ENCODE measurements at regions not wholly inside any gene's neighbourhood (a gene's known extent, or its start where the extent isn't known, plus 50 kb on each side); places are given as distances from the start of the nearest gene placed in this dataset.
"Not testable (repeated sequence)": the region's sequence is repeated elsewhere in the genome, so short reads cannot be mapped to it uniquely, and the experiment has no call there.

DNA sequence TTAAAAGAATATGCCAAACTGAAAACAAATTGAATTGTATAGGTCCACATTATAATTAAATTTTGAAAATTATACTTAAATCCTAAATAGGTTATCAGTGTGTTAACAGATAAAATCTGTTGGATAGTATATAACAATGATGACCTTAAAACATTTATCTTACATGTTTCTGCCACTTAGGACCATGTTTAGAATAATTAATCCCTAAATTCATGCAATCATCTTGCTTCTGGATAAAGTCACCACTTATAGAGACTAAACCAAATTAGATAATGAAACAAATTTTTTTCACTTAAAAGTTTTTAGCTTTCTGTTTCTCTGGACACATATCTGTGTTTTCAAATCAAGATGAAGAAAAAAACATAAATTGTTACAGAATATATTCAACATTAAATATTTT is 511.7 kb upstream of the MIR17HG start:
- intact Hi-C loops (cut with DNase I, micrococcal nuclease): no loop called here
- DNase-seq: no peak
- no peaks in the 10 kb centered on the region for H3K4me1 ChIP-seq (ENCODE audit: low read depth)
- ATAC-seq: no peak
- H3K36me3 ChIP-seq (ENCODE audit: low read depth): no peaks in the 10 kb centered on the region
- no peak overlapping the region for H3K4me3 ChIP-seq
- TF ChIP-seq CTCF (IDR thresholded peaks at IDR 0.05): no peak
- no peaks in the 10 kb centered on the region for H3K9me3 ChIP-seq

DNA sequence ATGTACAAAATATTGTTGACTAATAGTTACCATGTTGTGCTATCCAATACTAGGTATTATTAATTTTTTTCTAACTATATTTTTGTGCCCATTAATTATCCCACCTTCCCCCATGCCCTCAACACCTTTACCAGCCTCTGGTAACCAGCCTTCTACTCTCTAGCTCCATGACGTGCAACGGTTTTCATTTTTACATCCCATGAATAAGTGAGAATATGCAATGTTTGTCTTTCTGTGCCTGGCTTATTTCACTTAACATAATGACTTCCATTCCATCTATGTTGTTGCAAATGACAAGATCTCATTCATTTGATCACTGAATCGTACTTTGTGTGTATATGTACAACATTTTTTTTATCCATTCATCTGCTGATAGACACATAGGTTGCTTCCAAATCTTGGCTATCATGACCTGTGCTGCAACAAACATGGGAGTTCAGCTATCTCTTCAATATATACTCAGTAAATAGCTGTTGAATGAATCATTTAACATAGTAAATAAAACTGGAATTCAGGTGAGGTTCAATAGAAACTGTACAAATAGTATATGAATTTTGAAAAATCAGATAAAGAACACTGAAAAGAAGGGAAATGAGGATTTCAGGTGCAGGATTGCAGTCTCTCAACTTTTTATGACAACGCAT is 509.0 kb upstream of the MIR17HG start:
- DNase-seq (no peak), ATAC-seq (no peak)
- no peaks in the 10 kb centered on the region for H3K9me3 ChIP-seq
- H3K4me1 ChIP-seq (ENCODE audit: low read depth): no peaks in the 10 kb centered on the region
- no peaks in the 10 kb centered on the region for H3K36me3 ChIP-seq (ENCODE audit: low read depth)
- no peak for TF ChIP-seq CTCF (IDR thresholded peaks at IDR 0.05)
- intact Hi-C loops (cut with DNase I, micrococcal nuclease): no loop called here
- no peak overlapping the region for H3K4me3 ChIP-seq

GRCh38 chr13:90839061-90839460 is 508.4 kb upstream of the MIR17HG start:
- ATAC-seq: no peak
- no peaks in the 10 kb centered on the region for H3K36me3 ChIP-seq (ENCODE audit: low read depth)
- H3K4me1 ChIP-seq (ENCODE audit: low read depth): no peaks in the 10 kb centered on the region
- H3K9me3 ChIP-seq: no peaks in the 10 kb centered on the region
- no peak for DNase-seq
- intact Hi-C loops (cut with DNase I, micrococcal nuclease): no loop called here
- no peak overlapping the region for H3K4me3 ChIP-seq
- no peak for TF ChIP-seq CTCF (IDR thresholded peaks at IDR 0.05)

DNA sequence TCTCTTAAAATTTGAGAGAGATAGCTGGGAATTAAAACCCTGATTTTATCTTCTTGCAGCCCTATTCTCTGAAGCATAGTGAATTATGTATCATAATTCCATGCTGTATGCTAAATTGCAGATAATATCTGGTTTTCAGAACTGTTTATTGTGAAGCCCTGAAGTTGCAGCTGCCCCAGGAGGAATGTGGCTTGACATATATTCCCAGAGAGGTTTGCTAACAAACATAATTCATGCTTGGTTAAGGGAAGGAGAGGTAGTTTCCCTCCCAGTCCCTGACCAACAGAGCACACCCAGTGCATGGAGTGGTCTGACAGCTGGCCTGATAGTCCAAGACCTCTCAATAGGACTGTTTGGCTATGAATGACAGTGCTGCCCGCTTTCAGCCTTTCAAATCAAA is 500.6 kb upstream of the MIR17HG start:
- intact Hi-C loops (cut with DNase I, micrococcal nuclease): no loop called here
- H3K9me3 ChIP-seq: no peaks in the 10 kb centered on the region
- no peak for DNase-seq
- ATAC-seq: no peak
- TF ChIP-seq CTCF (IDR thresholded peaks at IDR 0.05): no peak
- H3K4me1 ChIP-seq (ENCODE audit: low read depth): no peaks in the 10 kb centered on the region
- no peak overlapping the region for H3K4me3 ChIP-seq
- no peaks in the 10 kb centered on the region for H3K36me3 ChIP-seq (ENCODE audit: low read depth)

DNA sequence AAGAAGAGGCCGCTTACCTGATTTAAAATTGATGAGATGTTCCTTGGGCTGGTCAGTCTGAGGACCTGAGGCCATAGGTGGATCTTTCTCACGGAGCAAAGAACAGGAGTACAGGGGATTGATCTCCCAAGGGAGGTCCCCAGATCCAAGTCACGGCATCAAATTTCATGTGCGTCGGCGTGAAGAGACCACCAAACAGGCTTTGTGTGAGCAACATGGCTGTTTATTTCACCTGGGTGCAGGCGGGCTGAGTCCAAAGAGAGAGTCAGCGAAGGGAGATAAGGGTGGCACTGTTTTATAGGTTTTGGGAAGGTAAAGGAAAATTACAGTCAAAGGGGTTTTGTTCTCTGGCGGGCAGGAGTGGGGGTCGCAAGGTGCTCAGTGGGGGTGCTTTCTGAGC is 493.8 kb upstream of the MIR17HG start:
- H3K9me3 ChIP-seq; ATAC-seq; DNase-seq; H3K4me3 ChIP-seq; H3K4me1 ChIP-seq (ENCODE audit: low read depth); H3K36me3 ChIP-seq (ENCODE audit: low read depth); intact Hi-C loops (cut with DNase I, micrococcal nuclease): not testable (repeated sequence)

DNA sequence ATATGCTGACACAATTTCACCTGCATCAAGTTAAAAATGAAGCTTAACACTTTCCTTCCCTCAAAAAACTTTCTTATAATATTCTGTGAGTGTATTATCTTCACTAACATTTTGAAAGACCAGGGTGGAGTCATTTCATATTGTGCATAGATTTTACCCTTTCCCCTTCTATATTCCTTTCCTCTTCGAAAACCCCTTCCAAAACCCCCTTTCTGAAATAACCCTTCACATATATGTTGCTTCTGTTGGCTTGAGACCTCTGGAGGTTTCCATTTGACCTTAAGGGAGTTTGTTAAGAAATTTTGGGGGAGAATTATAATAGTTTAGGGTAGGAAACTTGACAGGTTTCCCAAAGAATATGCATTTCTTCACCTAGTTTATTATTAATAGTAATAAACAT is 489.6 kb upstream of the MIR17HG start:
- ATAC-seq (no peak), DNase-seq (no peak)
- Histone ChIP-seq H3K9me3 (no peaks in the 10 kb centered on the region), H3K4me1 (ENCODE audit: low read depth) (no peaks in the 10 kb centered on the region), H3K36me3 (ENCODE audit: low read depth) (no peaks in the 10 kb centered on the region), H3K4me3 (no peak overlapping the region)
- no peak for TF ChIP-seq CTCF (IDR thresholded peaks at IDR 0.05)
- intact Hi-C loops (cut with DNase I, micrococcal nuclease): no loop called here
